ENCODE measurements at regions not wholly inside any gene's neighbourhood (a gene's known extent, or its start where the extent isn't known, plus 50 kb on each side); places are given as distances from the start of the nearest gene placed in this dataset.

GRCh38 chr4:111633663-111634266 lies 511.5 kb upstream of the FAM241A start:
- DNase-seq (ENCODE audit: extremely low spot score) = no peak
- ChIA-PET POLR2A (no interaction called here), CTCF (interaction anchor here (0.7 kb wide), 1 partner anchor 32 kb away, joined by 3 read pairs; no protein-coding TSS in a partner anchor)
- TF ChIP-seq CTBP1 (IDR thresholded peaks at IDR 0.05; ENCODE audit: borderline replicate concordance) = no peak
- TF ChIP-seq PKNOX1 (IDR thresholded peaks at IDR 0.05) = no peak
- TF ChIP-seq SUZ12 (IDR thresholded peaks at IDR 0.05) = no peak
- no peak for TF ChIP-seq HDGF (IDR thresholded peaks at IDR 0.05; ENCODE audit: borderline replicate concordance)
- TF ChIP-seq BHLHE40 (IDR thresholded peaks at IDR 0.05; ENCODE audit: borderline replicate concordance) = no peak
- no peak for TF ChIP-seq SP1 (IDR thresholded peaks at IDR 0.05)
- no peak for TF ChIP-seq LEF1 (IDR thresholded peaks at IDR 0.05; ENCODE audit: borderline replicate concordance)
- no peak for TF ChIP-seq NFRKB (IDR thresholded peaks at IDR 0.05)
- TF ChIP-seq FOXM1 (IDR thresholded peaks at IDR 0.05; ENCODE audit: borderline replicate concordance) = no peak
- TF ChIP-seq TARDBP (IDR thresholded peaks at IDR 0.05) = no peak
- no peak for TF ChIP-seq ELF4 (IDR thresholded peaks at IDR 0.05)

DNA sequence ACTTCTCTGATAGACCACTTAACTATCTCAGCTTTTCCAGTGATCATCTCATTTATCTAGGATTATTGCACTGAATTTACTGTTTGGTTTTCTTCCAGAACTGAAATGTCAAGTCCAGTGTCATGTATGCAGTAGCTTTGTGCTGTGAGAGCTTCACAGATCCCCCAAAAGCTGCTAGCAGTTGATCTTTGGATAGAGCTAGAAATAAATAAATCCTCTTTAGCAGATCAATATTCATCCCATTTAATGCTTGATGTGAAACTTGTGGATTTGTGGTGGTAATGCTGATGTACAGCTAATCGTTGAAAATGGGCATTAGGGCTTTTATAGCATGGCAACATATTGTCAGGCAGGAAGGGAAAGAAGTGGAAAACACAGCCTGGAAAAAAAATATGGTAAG lies 509.6 kb upstream of the FAM241A start:
- POLR2A ChIA-PET = interaction anchor here (0.6 kb wide), 1 partner anchor 26 kb away, joined by 3 read pairs; no protein-coding TSS in a partner anchor
- TF ChIP-seq FOXK2 (IDR thresholded peaks at IDR 0.05) (no peak), BHLHE40 (IDR thresholded peaks at IDR 0.05; ENCODE audit: borderline replicate concordance) (no peak), ZNF384 (IDR thresholded peaks at IDR 0.05) (no peak), FOXM1 (IDR thresholded peaks at IDR 0.05; ENCODE audit: borderline replicate concordance) (no peak), FOXA1 (IDR thresholded peaks at IDR 0.05) (no peak), ARNT (IDR thresholded peaks at IDR 0.05) (no peak), SP1 (IDR thresholded peaks at IDR 0.05) (no peak), SUZ12 (IDR thresholded peaks at IDR 0.05) (no peak), TARDBP (IDR thresholded peaks at IDR 0.05) (no peak), PKNOX1 (IDR thresholded peaks at IDR 0.05) (no peak), CTBP1 (IDR thresholded peaks at IDR 0.05; ENCODE audit: borderline replicate concordance) (no peak), NFRKB (IDR thresholded peaks at IDR 0.05) (no peak), ELF4 (IDR thresholded peaks at IDR 0.05) (no peak), HDGF (IDR thresholded peaks at IDR 0.05; ENCODE audit: borderline replicate concordance) (no peak), L3MBTL2 (conservative IDR thresholded peaks at IDR 0.05) (no peak), LEF1 (IDR thresholded peaks at IDR 0.05; ENCODE audit: borderline replicate concordance) (no peak)
- CTCF ChIA-PET = interaction anchor here (1.1 kb wide), 1 partner anchor 220 kb away, joined by 4 read pairs; no protein-coding TSS in a partner anchor
- DNase-seq (ENCODE audit: extremely low spot score) = no peak

GRCh38 chr4:111636961-111637585 lies 508.2 kb upstream of the FAM241A start:
- no peak for TF ChIP-seq FOXK2 (IDR thresholded peaks at IDR 0.05)
- TF ChIP-seq LEF1 (IDR thresholded peaks at IDR 0.05; ENCODE audit: borderline replicate concordance) = no peak
- TF ChIP-seq CTBP1 (IDR thresholded peaks at IDR 0.05; ENCODE audit: borderline replicate concordance) = no peak
- TF ChIP-seq SP1 (IDR thresholded peaks at IDR 0.05) = no peak
- no peak for TF ChIP-seq L3MBTL2 (conservative IDR thresholded peaks at IDR 0.05)
- no peak for TF ChIP-seq ELF4 (IDR thresholded peaks at IDR 0.05)
- TF ChIP-seq FOXA1 (IDR thresholded peaks at IDR 0.05) = no peak
- TF ChIP-seq HDGF (IDR thresholded peaks at IDR 0.05; ENCODE audit: borderline replicate concordance) = no peak
- no peak for TF ChIP-seq SUZ12 (IDR thresholded peaks at IDR 0.05)
- TF ChIP-seq ARNT (IDR thresholded peaks at IDR 0.05) = no peak
- no peak for TF ChIP-seq FOXM1 (IDR thresholded peaks at IDR 0.05; ENCODE audit: borderline replicate concordance)
- no peak for TF ChIP-seq TARDBP (IDR thresholded peaks at IDR 0.05)
- TF ChIP-seq NFRKB (IDR thresholded peaks at IDR 0.05) = no peak
- TF ChIP-seq ZNF384 (IDR thresholded peaks at IDR 0.05) = no peak
- no peak for TF ChIP-seq PKNOX1 (IDR thresholded peaks at IDR 0.05)
- no peak for TF ChIP-seq BHLHE40 (IDR thresholded peaks at IDR 0.05; ENCODE audit: borderline replicate concordance)
- ChIA-PET CTCF (no interaction called here), POLR2A (no interaction called here)
- no peak for DNase-seq (ENCODE audit: extremely low spot score)

DNA sequence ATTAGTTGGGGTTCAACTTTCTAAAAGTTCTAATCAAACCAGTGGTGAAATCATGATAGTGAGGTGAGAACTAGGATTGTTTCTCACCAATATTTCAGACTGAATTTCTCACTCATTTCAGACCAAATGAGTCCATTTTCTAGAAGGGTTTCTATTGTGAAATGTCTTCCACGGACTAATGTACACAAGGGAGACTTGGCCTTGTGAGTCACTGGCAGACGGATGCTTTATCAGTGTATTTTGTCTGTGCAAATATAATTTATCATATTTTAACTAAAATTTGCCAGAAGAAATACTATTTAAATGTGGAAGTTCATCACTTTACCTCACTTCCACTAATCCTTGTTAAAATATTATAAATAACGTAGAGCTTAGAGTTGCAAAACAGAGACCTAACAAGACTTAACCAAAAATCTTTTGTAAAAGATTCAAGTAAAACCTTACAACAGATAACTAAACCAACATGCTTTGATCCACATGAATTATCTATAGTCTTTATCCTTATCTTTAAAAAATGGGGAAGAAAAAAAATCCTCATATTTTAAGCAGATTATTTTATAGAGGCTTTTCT lies 506.0 kb upstream of the FAM241A start:
- DNase-seq (ENCODE audit: extremely low spot score) = no peak

DNA sequence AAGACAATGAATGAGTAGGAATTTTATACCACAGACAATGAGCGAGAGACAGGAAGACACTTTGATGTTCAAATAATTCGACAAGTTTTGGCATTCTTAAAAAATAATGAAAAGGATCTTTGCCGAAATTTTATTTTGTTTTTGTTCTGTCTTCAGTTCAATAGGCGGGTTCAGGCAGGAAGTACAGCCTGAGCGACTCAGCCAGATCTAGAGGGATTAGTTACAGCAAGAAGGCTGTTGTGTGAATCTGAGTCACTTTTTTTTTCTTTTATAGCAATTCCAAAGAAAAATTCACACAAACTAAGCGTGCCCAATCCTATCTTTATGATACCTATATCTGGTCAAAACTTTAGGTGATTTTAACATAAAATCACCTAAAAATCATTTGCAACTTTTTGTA lies 505.4 kb upstream of the FAM241A start:
- DNase-seq (ENCODE audit: extremely low spot score) = no peak
- TF ChIP-seq HDGF (IDR thresholded peaks at IDR 0.05; ENCODE audit: borderline replicate concordance) = no peak
- no peak for TF ChIP-seq TARDBP (IDR thresholded peaks at IDR 0.05)
- no peak for TF ChIP-seq LEF1 (IDR thresholded peaks at IDR 0.05; ENCODE audit: borderline replicate concordance)
- no peak for TF ChIP-seq NFRKB (IDR thresholded peaks at IDR 0.05)
- TF ChIP-seq ELF4 (IDR thresholded peaks at IDR 0.05) = no peak
- TF ChIP-seq SUZ12 (IDR thresholded peaks at IDR 0.05) = no peak
- no peak for TF ChIP-seq FOXM1 (IDR thresholded peaks at IDR 0.05; ENCODE audit: borderline replicate concordance)
- no peak for TF ChIP-seq FOXA1 (IDR thresholded peaks at IDR 0.05)
- TF ChIP-seq L3MBTL2 (conservative IDR thresholded peaks at IDR 0.05) = no peak
- TF ChIP-seq PKNOX1 (IDR thresholded peaks at IDR 0.05) = no peak
- no peak for TF ChIP-seq SP1 (IDR thresholded peaks at IDR 0.05)
- no peak for TF ChIP-seq BHLHE40 (IDR thresholded peaks at IDR 0.05; ENCODE audit: borderline replicate concordance)
- CTCF ChIA-PET = interaction anchor here (1.0 kb wide), 1 partner anchor 136 kb away, joined by 3 read pairs; no protein-coding TSS in a partner anchor

More for the DNA sequence above, 506.0 kb upstream of the FAM241A start:
- CTCF ChIA-PET = interaction anchor here (1.0 kb wide), 1 partner anchor 137 kb away, joined by 3 read pairs; no protein-coding TSS in a partner anchor
- POLR2A ChIA-PET = no interaction called here
- TF ChIP-seq ZNF384 (IDR thresholded peaks at IDR 0.05) (no peak), ELF4 (IDR thresholded peaks at IDR 0.05) (no peak), LEF1 (IDR thresholded peaks at IDR 0.05; ENCODE audit: borderline replicate concordance) (no peak), NFRKB (IDR thresholded peaks at IDR 0.05) (no peak), FOXM1 (IDR thresholded peaks at IDR 0.05; ENCODE audit: borderline replicate concordance) (no peak), HDGF (IDR thresholded peaks at IDR 0.05; ENCODE audit: borderline replicate concordance) (no peak), L3MBTL2 (conservative IDR thresholded peaks at IDR 0.05) (no peak), BHLHE40 (IDR thresholded peaks at IDR 0.05; ENCODE audit: borderline replicate concordance) (no peak), SP1 (IDR thresholded peaks at IDR 0.05) (no peak), CTBP1 (IDR thresholded peaks at IDR 0.05; ENCODE audit: borderline replicate concordance) (no peak)

More for the DNA sequence above, 505.4 kb upstream of the FAM241A start:
- POLR2A ChIA-PET = no interaction called here

Measured in HEK293T (cell line).